Type B pancreatic cell (in vitro differentiated cells): ENCODE measurements at regions not wholly inside any gene's neighbourhood (a gene's known extent, or its start where the extent isn't known, plus 50 kb on each side); places are given as distances from the start of the nearest gene placed in this dataset.

Source experiments
- DNase-seq: peaks from one replicate; pipeline ENCODE4 v3.0.0; 2021; ENCODE audit warnings: mixed read lengths; ENCODE audit not compliant: unreplicated experiment; ENCODE audit errors: extremely low spot score
- H3K27ac Mint-ChIP-seq: 2 replicates; pipeline ENCODE4 v1.8.0; 2021; ENCODE audit warnings: mild to moderate bottlenecking, mixed read lengths
- H3K27me3 Mint-ChIP-seq: 2 replicates; pipeline ENCODE4 v1.8.0; 2021; ENCODE audit warnings: mixed read lengths
- H3K36me3 Mint-ChIP-seq: 2 replicates; pipeline ENCODE4 v1.8.0; 2021; ENCODE audit warnings: mixed read lengths
- H3K4me1 Mint-ChIP-seq: one replicate; pipeline ENCODE4 v1.8.0; 2021; ENCODE audit warnings: mixed read lengths; ENCODE audit not compliant: unreplicated experiment
- H3K4me3 Mint-ChIP-seq: 2 replicates; pipeline ENCODE4 v1.8.0; 2021; ENCODE audit warnings: mild to moderate bottlenecking, mixed read lengths
- H3K9me3 Mint-ChIP-seq: 2 replicates; pipeline ENCODE4 v1.8.0; 2021; ENCODE audit warnings: mixed read lengths
- TF ChIP-seq, protein P1 (sequence below): fragments of 200-600 bp; sonication (generic); conservative IDR thresholded peaks from 2 replicates; pipeline ENCODE4 v1.5.0; 2021; ENCODE audit warnings: antibody characterized with exemption, mild to moderate bottlenecking

DNA sequence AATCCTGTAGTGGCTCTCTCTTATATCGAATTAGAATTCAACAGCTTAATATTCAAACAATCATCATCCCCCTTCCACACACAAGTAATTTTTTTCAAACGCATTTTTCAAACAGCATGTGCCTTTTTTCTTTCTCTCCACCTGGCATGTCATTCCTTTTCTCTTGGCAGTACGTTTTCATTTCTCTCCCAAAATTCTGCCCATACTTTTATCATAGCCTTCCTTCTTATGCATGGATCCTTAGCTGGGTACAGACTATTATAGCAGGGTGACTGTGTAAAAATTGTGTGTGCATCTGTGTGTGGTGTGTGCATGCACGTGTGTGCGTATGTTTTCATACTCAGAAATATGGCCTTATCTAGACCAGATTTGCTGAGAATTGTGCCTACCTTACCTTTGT is 184.3 kb downstream of the ZC3H11B start:
- TF ChIP-seq, protein P1, sequence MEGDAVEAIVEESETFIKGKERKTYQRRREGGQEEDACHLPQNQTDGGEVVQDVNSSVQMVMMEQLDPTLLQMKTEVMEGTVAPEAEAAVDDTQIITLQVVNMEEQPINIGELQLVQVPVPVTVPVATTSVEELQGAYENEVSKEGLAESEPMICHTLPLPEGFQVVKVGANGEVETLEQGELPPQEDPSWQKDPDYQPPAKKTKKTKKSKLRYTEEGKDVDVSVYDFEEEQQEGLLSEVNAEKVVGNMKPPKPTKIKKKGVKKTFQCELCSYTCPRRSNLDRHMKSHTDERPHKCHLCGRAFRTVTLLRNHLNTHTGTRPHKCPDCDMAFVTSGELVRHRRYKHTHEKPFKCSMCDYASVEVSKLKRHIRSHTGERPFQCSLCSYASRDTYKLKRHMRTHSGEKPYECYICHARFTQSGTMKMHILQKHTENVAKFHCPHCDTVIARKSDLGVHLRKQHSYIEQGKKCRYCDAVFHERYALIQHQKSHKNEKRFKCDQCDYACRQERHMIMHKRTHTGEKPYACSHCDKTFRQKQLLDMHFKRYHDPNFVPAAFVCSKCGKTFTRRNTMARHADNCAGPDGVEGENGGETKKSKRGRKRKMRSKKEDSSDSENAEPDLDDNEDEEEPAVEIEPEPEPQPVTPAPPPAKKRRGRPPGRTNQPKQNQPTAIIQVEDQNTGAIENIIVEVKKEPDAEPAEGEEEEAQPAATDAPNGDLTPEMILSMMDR: no peak
- Mint-ChIP-seq H3K36me3 (peaks cover 9% of the 10 kb centered on the region), H3K4me1 (peaks cover 29% of the 10 kb centered on the region), H3K9me3 (no peaks in the 10 kb centered on the region), H3K4me3 (no peak overlapping the region), H3K27me3 (no peaks in the 10 kb centered on the region), H3K27ac (no peak overlapping the region)
- no peak for DNase-seq

DNA sequence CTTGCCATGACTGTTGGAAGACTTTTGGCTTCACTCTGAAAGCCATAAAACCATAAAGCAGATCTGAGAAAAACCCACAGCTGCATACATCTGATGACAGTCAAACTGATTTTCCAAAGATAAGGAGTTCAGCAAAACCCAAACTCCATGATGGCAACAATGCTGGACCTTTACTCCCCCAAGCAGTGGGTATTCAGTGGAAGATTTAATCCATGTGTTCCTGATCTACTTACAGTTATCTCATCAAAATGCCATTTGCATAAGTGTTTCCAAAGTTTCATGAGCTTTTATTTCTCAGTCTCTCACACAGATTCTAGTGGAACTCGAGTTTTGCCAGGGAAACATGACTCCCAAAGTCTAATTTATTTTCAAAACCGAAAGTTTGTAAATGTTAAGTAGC is 184.9 kb downstream of the ZC3H11B start:
- Mint-ChIP-seq H3K27me3 (no peaks in the 10 kb centered on the region), H3K4me3 (no peak overlapping the region), H3K9me3 (no peaks in the 10 kb centered on the region), H3K4me1 (peaks cover 27% of the 10 kb centered on the region), H3K36me3 (peaks cover 9% of the 10 kb centered on the region), H3K27ac (no peak overlapping the region)
- DNase-seq: no peak
- TF ChIP-seq, protein P1: no peak

DNA sequence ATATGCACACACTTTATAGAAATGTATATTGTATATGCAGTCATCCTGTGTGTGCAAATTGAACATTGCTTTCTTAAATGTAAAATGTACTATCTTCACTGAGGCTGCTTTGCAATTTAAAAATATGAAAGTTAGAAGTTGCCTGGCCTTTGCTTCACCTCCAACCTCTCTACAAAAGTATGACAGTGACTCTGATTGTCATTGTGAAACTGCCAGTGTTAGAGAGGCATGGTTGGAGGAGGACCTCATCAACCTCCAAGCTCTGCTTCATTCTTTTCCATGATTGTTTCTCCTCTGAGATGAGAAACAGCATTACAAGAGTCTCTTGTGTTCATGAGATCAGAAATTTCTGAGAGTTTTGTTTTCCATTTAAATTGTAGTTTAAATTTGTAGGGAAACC is 185.5 kb downstream of the ZC3H11B start:
- H3K27ac Mint-ChIP-seq: no peak overlapping the region
- DNase-seq: no peak
- peaks cover 21% of the 10 kb centered on the region for H3K4me1 Mint-ChIP-seq
- no peaks in the 10 kb centered on the region for H3K9me3 Mint-ChIP-seq
- TF ChIP-seq, protein P1: no peak
- H3K36me3 Mint-ChIP-seq: peaks cover 9% of the 10 kb centered on the region
- no peaks in the 10 kb centered on the region for H3K27me3 Mint-ChIP-seq
- no peak overlapping the region for H3K4me3 Mint-ChIP-seq

DNA sequence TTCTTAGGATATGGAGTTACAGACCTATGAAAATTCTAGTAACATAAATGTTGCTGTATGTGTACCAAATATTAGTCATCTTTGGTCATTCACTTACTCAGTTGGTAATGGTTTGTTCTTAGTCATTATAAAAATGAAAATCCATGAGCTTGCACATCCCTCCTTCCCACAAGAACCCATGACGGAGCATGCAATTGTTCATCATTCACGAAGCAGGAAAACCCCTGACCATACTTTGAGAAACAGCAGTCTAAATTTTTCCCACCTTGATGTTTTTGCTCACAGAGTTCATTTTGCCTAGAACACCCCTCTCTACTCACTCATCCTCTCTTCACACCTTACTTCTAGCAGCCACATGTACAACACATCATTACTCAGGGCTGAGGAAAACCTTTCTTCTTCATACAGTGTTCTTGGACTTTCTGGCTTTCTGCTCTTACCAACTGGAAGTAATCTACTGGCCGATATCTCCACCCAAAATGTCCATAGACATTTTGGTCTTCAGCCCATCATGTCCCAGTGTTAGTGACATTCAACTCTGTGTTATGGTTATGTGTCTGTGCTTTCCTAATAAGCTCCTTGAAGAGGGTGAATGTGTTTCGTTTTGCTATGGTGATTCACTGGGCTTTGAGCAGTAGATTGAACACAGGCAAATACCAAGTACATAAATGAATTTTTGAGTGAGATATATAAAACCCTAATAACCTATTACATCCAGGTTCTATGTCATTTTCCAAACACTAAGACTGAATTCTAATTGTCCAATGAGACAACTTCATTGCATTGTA is 189.9 kb downstream of the ZC3H11B start:
- no peak overlapping the region for H3K27ac Mint-ChIP-seq
- TF ChIP-seq, protein P1: no peak
- H3K36me3 Mint-ChIP-seq: no peaks in the 10 kb centered on the region
- no peaks in the 10 kb centered on the region for H3K27me3 Mint-ChIP-seq
- peaks cover 2% of the 10 kb centered on the region for H3K4me1 Mint-ChIP-seq
- H3K9me3 Mint-ChIP-seq: no peaks in the 10 kb centered on the region
- no peak overlapping the region for H3K4me3 Mint-ChIP-seq
- DNase-seq: no peak

GRCh38 chr1:219420913-219421312 is 192.0 kb downstream of the ZC3H11B start:
- DNase-seq: no peak
- Mint-ChIP-seq H3K27ac (no peak overlapping the region), H3K9me3 (no peaks in the 10 kb centered on the region), H3K27me3 (no peaks in the 10 kb centered on the region), H3K4me3 (no peak overlapping the region), H3K36me3 (no peaks in the 10 kb centered on the region), H3K4me1 (no peaks in the 10 kb centered on the region)
- TF ChIP-seq, protein P1: no peak
